ENCODE measurements at regions not wholly inside any gene's neighbourhood (a gene's known extent, or its start where the extent isn't known, plus 50 kb on each side); places are given as distances from the start of the nearest gene placed in this dataset.
"Not testable (repeated sequence)": the region's sequence is repeated elsewhere in the genome, so short reads cannot be mapped to it uniquely, and the experiment has no call there.

- H3K9me3 Mint-ChIP-seq (ENCODE audit: low read depth), result peaks cover 4% of the 10 kb centered on the region
- H3K4me3 Mint-ChIP-seq, result no peak overlapping the region
- H3K27me3 Mint-ChIP-seq, result no peaks in the 10 kb centered on the region
- H3K36me3 Mint-ChIP-seq, result no peaks in the 10 kb centered on the region
- no peaks in the 10 kb centered on the region for H3K4me1 Mint-ChIP-seq (ENCODE audit: low read depth)
- no peak overlapping the region for H3K27ac Mint-ChIP-seq
These were observed 504.0 kb upstream of the RBFOX1 start for GRCh38 chr16:6828690-6829089.

- peaks cover 4% of the 10 kb centered on the region for H3K9me3 Mint-ChIP-seq (ENCODE audit: low read depth)
- no peak overlapping the region for H3K27ac Mint-ChIP-seq
- no peaks in the 10 kb centered on the region for H3K36me3 Mint-ChIP-seq
- no peak overlapping the region for H3K4me3 Mint-ChIP-seq
- no peaks in the 10 kb centered on the region for H3K27me3 Mint-ChIP-seq
- no peaks in the 10 kb centered on the region for H3K4me1 Mint-ChIP-seq (ENCODE audit: low read depth)
These were observed 504.7 kb upstream of the RBFOX1 start for GRCh38 chr16:6827931-6828330.

- H3K36me3 Mint-ChIP-seq, result no peaks in the 10 kb centered on the region
- no peaks in the 10 kb centered on the region for H3K4me1 Mint-ChIP-seq (ENCODE audit: low read depth)
- H3K9me3 Mint-ChIP-seq (ENCODE audit: low read depth), result peaks cover 4% of the 10 kb centered on the region
- H3K27me3 Mint-ChIP-seq, result no peaks in the 10 kb centered on the region
- H3K27ac Mint-ChIP-seq, result no peak overlapping the region
- H3K4me3 Mint-ChIP-seq, result no peak overlapping the region
These were observed 505.4 kb upstream of the RBFOX1 start for GRCh38 chr16:6827267-6827666.

- no peak overlapping the region for H3K27ac Mint-ChIP-seq
- no peaks in the 10 kb centered on the region for H3K27me3 Mint-ChIP-seq
- H3K9me3 Mint-ChIP-seq (ENCODE audit: low read depth), result peaks cover 8% of the 10 kb centered on the region
- no peaks in the 10 kb centered on the region for H3K36me3 Mint-ChIP-seq
- no peaks in the 10 kb centered on the region for H3K4me1 Mint-ChIP-seq (ENCODE audit: low read depth)
- no peak overlapping the region for H3K4me3 Mint-ChIP-seq
These were observed 510.6 kb upstream of the RBFOX1 start for GRCh38 chr16:6822041-6822440.

GRCh38 chr16:6804461-6804860 is 528.2 kb upstream of the RBFOX1 start:
- H3K4me1 Mint-ChIP-seq (ENCODE audit: low read depth), result no peaks in the 10 kb centered on the region
- H3K27ac Mint-ChIP-seq, result no peak overlapping the region
- H3K9me3 Mint-ChIP-seq (ENCODE audit: low read depth), result peaks cover 20% of the 10 kb centered on the region
- H3K27me3 Mint-ChIP-seq, result no peaks in the 10 kb centered on the region
- no peaks in the 10 kb centered on the region for H3K36me3 Mint-ChIP-seq
- H3K4me3 Mint-ChIP-seq, result no peak overlapping the region

- no peaks in the 10 kb centered on the region for H3K27me3 Mint-ChIP-seq
- H3K9me3 Mint-ChIP-seq (ENCODE audit: low read depth), result peaks cover 20% of the 10 kb centered on the region
- no peak overlapping the region for H3K4me3 Mint-ChIP-seq
- no peaks in the 10 kb centered on the region for H3K4me1 Mint-ChIP-seq (ENCODE audit: low read depth)
- H3K27ac Mint-ChIP-seq, result no peak overlapping the region
- H3K36me3 Mint-ChIP-seq, result no peaks in the 10 kb centered on the region
These were observed 529.5 kb upstream of the RBFOX1 start for GRCh38 chr16:6803176-6803575.

- Mint-ChIP-seq H3K4me1 (ENCODE audit: low read depth) (no peaks in the 10 kb centered on the region), H3K36me3 (no peaks in the 10 kb centered on the region), H3K4me3 (no peak overlapping the region), H3K27ac (no peak overlapping the region), H3K9me3 (ENCODE audit: low read depth) (peaks cover 15% of the 10 kb centered on the region), H3K27me3 (no peaks in the 10 kb centered on the region)
These were observed 535.4 kb upstream of the RBFOX1 start for GRCh38 chr16:6797223-6797622.

GRCh38 chr16:6777624-6778023 is 555.0 kb upstream of the RBFOX1 start:
- Mint-ChIP-seq H3K27me3 (no peaks in the 10 kb centered on the region), H3K27ac (no peak overlapping the region), H3K9me3 (ENCODE audit: low read depth) (peaks cover 3% of the 10 kb centered on the region), H3K36me3 (no peaks in the 10 kb centered on the region), H3K4me3 (no peak overlapping the region), H3K4me1 (ENCODE audit: low read depth) (no peaks in the 10 kb centered on the region)

GRCh38 chr16:6775712-6776111 is 556.9 kb upstream of the RBFOX1 start:
- no peaks in the 10 kb centered on the region for H3K36me3 Mint-ChIP-seq
- no peak overlapping the region for H3K27ac Mint-ChIP-seq
- H3K4me1 Mint-ChIP-seq (ENCODE audit: low read depth), result no peaks in the 10 kb centered on the region
- peaks cover 3% of the 10 kb centered on the region for H3K9me3 Mint-ChIP-seq (ENCODE audit: low read depth)
- no peaks in the 10 kb centered on the region for H3K27me3 Mint-ChIP-seq
- H3K4me3 Mint-ChIP-seq, result no peak overlapping the region

GRCh38 chr16:6771956-6772355 is 560.7 kb upstream of the RBFOX1 start:
- H3K4me3 Mint-ChIP-seq, result no peak overlapping the region
- peaks cover 3% of the 10 kb centered on the region for H3K9me3 Mint-ChIP-seq (ENCODE audit: low read depth)
- H3K27ac Mint-ChIP-seq, result no peak overlapping the region
- no peaks in the 10 kb centered on the region for H3K36me3 Mint-ChIP-seq
- no peaks in the 10 kb centered on the region for H3K4me1 Mint-ChIP-seq (ENCODE audit: low read depth)
- no peaks in the 10 kb centered on the region for H3K27me3 Mint-ChIP-seq

- peaks cover 14% of the 10 kb centered on the region for H3K9me3 Mint-ChIP-seq (ENCODE audit: low read depth)
- H3K4me1 Mint-ChIP-seq (ENCODE audit: low read depth), result no peaks in the 10 kb centered on the region
- no peak overlapping the region for H3K27ac Mint-ChIP-seq
- H3K36me3 Mint-ChIP-seq, result no peaks in the 10 kb centered on the region
- no peak overlapping the region for H3K4me3 Mint-ChIP-seq
- no peaks in the 10 kb centered on the region for H3K27me3 Mint-ChIP-seq
These were observed 579.1 kb upstream of the RBFOX1 start for GRCh38 chr16:6753553-6753952.

- Mint-ChIP-seq H3K4me1 (ENCODE audit: low read depth) (no peaks in the 10 kb centered on the region), H3K27ac (no peak overlapping the region), H3K36me3 (no peaks in the 10 kb centered on the region), H3K4me3 (no peak overlapping the region), H3K9me3 (ENCODE audit: low read depth) (peaks cover 5% of the 10 kb centered on the region), H3K27me3 (no peaks in the 10 kb centered on the region)
These were observed 581.5 kb upstream of the RBFOX1 start for GRCh38 chr16:6751191-6751590.

- Mint-ChIP-seq H3K36me3 (no peaks in the 10 kb centered on the region), H3K27ac (no peak overlapping the region), H3K9me3 (ENCODE audit: low read depth) (peaks cover 5% of the 10 kb centered on the region), H3K27me3 (no peaks in the 10 kb centered on the region), H3K4me3 (no peak overlapping the region), H3K4me1 (ENCODE audit: low read depth) (no peaks in the 10 kb centered on the region)
These were observed 582.9 kb upstream of the RBFOX1 start for GRCh38 chr16:6749698-6750097.

- not testable (repeated sequence) for H3K27me3 Mint-ChIP-seq, H3K36me3 Mint-ChIP-seq
These were observed 596.3 kb upstream of the RBFOX1 start for GRCh38 chr16:6736302-6736701.

GRCh38 chr16:6735631-6736030 is 597.0 kb upstream of the RBFOX1 start:
- Mint-ChIP-seq H3K27me3 (peaks cover 1% of the 10 kb centered on the region), H3K9me3 (ENCODE audit: low read depth) (peaks cover 9% of the 10 kb centered on the region), H3K4me1 (ENCODE audit: low read depth) (no peaks in the 10 kb centered on the region), H3K4me3 (no peak overlapping the region), H3K27ac (no peak overlapping the region), H3K36me3 (no peaks in the 10 kb centered on the region)

More at GRCh38 chr16:6736302-6736701, 596.3 kb upstream of the RBFOX1 start:
- not testable (repeated sequence) for H3K4me3 Mint-ChIP-seq; H3K4me1 Mint-ChIP-seq (ENCODE audit: low read depth); H3K9me3 Mint-ChIP-seq (ENCODE audit: low read depth); H3K27ac Mint-ChIP-seq

- no peak overlapping the region for H3K4me3 Mint-ChIP-seq
- H3K9me3 Mint-ChIP-seq (ENCODE audit: low read depth), result no peaks in the 10 kb centered on the region
- H3K36me3 Mint-ChIP-seq, result no peaks in the 10 kb centered on the region
- no peaks in the 10 kb centered on the region for H3K4me1 Mint-ChIP-seq (ENCODE audit: low read depth)
- no peak overlapping the region for H3K27ac Mint-ChIP-seq
- no peaks in the 10 kb centered on the region for H3K27me3 Mint-ChIP-seq
These were observed 600.5 kb upstream of the RBFOX1 start for GRCh38 chr16:6732166-6732565.

- no peaks in the 10 kb centered on the region for H3K27me3 Mint-ChIP-seq
- no peaks in the 10 kb centered on the region for H3K9me3 Mint-ChIP-seq (ENCODE audit: low read depth)
- H3K36me3 Mint-ChIP-seq, result no peaks in the 10 kb centered on the region
- no peak overlapping the region for H3K27ac Mint-ChIP-seq
- no peaks in the 10 kb centered on the region for H3K4me1 Mint-ChIP-seq (ENCODE audit: low read depth)
- no peak overlapping the region for H3K4me3 Mint-ChIP-seq
These were observed 604.3 kb upstream of the RBFOX1 start for GRCh38 chr16:6728381-6728780.
